HG02973 (cell line): ENCODE measurements at regions not wholly inside any gene's neighbourhood (a gene's known extent, or its start where the extent isn't known, plus 50 kb on each side); places are given as distances from the start of the nearest gene placed in this dataset.

Experiments
- ATAC-seq: cut with Tn5 transposase; IDR thresholded peaks from one replicate; pipeline ENCODE4 v1.9.1; 2021; ENCODE audit warnings: moderate library complexity; ENCODE audit not compliant: unreplicated experiment

- no peak for ATAC-seq
These were observed 488.5 kb downstream of the LRFN5 start for GRCh38 chr14:42095155-42095554.

- no peak for ATAC-seq
These were observed 483.4 kb downstream of the LRFN5 start for GRCh38 chr14:42090122-42090521.

GRCh38 chr14:42079911-42080310, 473.2 kb downstream of the LRFN5 start:
- no peak for ATAC-seq

- ATAC-seq = no peak
These were observed 471.7 kb downstream of the LRFN5 start for GRCh38 chr14:42078345-42078744.

GRCh38 chr14:42070031-42070430, 463.4 kb downstream of the LRFN5 start:
- no peak for ATAC-seq

- no peak for ATAC-seq
These were observed 450.4 kb downstream of the LRFN5 start for GRCh38 chr14:42057111-42057510.

GRCh38 chr14:42047421-42048055, 440.9 kb downstream of the LRFN5 start:
- no peak for ATAC-seq

- ATAC-seq = no peak
These were observed 438.7 kb downstream of the LRFN5 start for GRCh38 chr14:42045383-42045782.

GRCh38 chr14:42028607-42029006, 421.9 kb downstream of the LRFN5 start:
- ATAC-seq = no peak

GRCh38 chr14:42027271-42027670, 420.6 kb downstream of the LRFN5 start:
- ATAC-seq = no peak

GRCh38 chr14:42023452-42023851, 416.8 kb downstream of the LRFN5 start:
- ATAC-seq = no peak

GRCh38 chr14:42014301-42014700, 407.6 kb downstream of the LRFN5 start:
- no peak for ATAC-seq

- ATAC-seq = no peak
These were observed 406.9 kb downstream of the LRFN5 start for GRCh38 chr14:42013559-42013958.

GRCh38 chr14:42013153-42013552, 406.5 kb downstream of the LRFN5 start:
- ATAC-seq = no peak

GRCh38 chr14:42011221-42011620, 404.5 kb downstream of the LRFN5 start:
- no peak for ATAC-seq

- ATAC-seq = no peak
These were observed 397.6 kb downstream of the LRFN5 start for GRCh38 chr14:42004321-42004720.

GRCh38 chr14:42002141-42002540, 395.5 kb downstream of the LRFN5 start:
- no peak for ATAC-seq

- no peak for ATAC-seq
These were observed 394.8 kb downstream of the LRFN5 start for GRCh38 chr14:42001431-42001830.

- no peak for ATAC-seq
These were observed 393.8 kb downstream of the LRFN5 start for GRCh38 chr14:42000450-42000849.

- no peak for ATAC-seq
These were observed 387.0 kb downstream of the LRFN5 start for GRCh38 chr14:41993687-41994086.

GRCh38 chr14:41986700-41987099, 380.0 kb downstream of the LRFN5 start:
- ATAC-seq = no peak

GRCh38 chr14:41986083-41986645, 379.5 kb downstream of the LRFN5 start:
- ATAC-seq = no peak

GRCh38 chr14:41973178-41973577, 366.5 kb downstream of the LRFN5 start:
- no peak for ATAC-seq
